NCI-H2171 treated with DMSO at 0.1 percent for 48 hours (cell line): ENCODE measurements at regions not wholly inside any gene's neighbourhood (a gene's known extent, or its start where the extent isn't known, plus 50 kb on each side); places are given as distances from the start of the nearest gene placed in this dataset.

Experiments used
- DNase-seq: peaks from one replicate; lab custom pipeline; 2025; lab: John Stamatoyannopoulos, UW

GRCh38 chr16:85557083-85557970 lies 55.8 kb upstream of the GSE1 start:
- DNase-seq, result peak; percentile 92

- DNase-seq, result peak; percentile 98
Observed at GRCh38 chr16:85557971-85558657, 55.0 kb upstream of the GSE1 start.

- DNase-seq, result no peak
Observed at GRCh38 chr16:85560932-85561247, 52.2 kb upstream of the GSE1 start.

DNA sequence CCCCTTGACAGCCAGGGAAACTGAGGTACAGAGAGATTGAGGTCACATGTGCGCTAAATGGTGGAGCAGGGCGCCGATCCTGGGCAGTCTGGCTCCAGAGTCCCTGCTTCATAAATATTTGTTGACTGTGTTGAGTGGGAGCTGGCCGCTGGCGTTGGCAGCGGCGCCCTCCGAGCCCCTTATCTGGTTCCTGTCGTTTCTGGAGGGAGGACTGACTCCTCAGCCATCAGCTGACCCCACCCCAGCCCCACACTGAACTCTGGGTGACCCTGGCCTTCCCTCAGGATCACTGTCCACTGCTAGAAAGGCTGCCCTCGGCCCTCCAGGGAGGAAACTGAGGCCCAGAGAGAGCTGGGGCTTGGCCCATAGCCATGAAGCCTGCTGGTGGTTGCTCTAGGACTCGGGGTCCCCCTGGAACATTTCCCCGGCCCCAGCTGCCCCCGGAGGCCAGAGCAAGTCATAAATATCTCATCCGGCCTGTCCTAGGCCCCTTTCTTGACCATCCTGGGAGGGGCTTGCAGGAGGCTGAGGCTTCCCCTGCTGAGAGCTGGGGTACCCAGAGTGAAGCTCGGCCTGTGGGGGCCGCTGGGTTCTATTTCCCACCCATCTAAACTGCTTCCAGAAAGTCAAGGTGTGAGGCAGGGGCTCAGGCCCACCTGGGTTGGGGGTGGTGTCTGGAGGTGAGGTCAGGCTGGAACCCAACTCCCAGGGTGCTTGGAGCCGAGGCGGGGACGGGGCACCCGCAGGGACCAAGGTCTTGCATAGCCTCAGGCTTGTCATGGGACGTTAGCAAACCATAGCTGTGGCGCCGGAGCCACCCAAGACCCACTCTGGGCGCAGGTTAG lies 51.7 kb upstream of the GSE1 start:
- no peak for DNase-seq

DNA sequence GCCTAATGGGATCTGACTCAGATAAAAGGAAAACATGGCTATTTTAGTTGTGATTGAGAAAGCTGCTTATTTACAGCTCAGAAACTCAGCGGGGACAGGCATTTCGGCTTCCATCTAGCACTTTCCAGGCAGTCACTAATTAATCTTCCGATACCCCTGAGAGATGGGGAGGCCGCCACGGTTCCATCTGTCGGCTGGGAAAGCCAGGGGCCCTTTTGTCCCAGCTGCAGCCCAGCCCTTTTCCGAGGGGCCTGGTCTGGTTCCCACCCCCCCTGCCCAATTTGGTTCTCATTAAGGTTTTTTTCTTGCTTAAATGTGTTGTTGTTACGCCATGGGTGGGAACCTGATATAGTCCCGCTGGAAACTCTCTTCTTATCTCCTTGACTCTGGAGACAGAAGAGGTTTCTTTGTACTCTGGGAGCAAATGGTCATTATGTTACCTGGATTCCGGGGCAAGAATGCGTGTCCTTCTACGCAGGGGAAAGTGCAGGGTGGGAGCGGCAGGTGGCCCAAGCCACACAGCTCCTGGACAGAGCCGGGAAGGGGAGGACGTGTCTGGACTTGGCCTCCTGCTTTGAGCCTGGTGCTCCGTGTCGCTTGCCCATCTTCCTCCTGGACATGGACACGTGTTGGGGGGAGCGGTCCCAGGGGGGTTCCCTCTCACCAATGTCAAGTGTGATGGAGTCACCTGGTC lies 50.9 kb upstream of the GSE1 start:
- DNase-seq, result peak; percentile 88

- no peak for DNase-seq
Observed at GRCh38 chr16:85563034-85563433, 50.1 kb upstream of the GSE1 start.
